ENCODE measurements at regions not wholly inside any gene's neighbourhood (a gene's known extent, or its start where the extent isn't known, plus 50 kb on each side); places are given as distances from the start of the nearest gene placed in this dataset.

GRCh38 chr5:116930616-116931015, 356.0 kb upstream of the SEMA6A start:
- Histone ChIP-seq H3K27me3 (no peaks in the 10 kb centered on the region), H3K4me1 (peaks cover 18 to 27% of the 10 kb centered on the region in 2 donors), H3K4me3 (replicated peaks in 1 of 3) (no peak overlapping the region), H3K36me3 (no peaks in the 10 kb centered on the region), H3K9me3 (no peaks in the 10 kb centered on the region), H3K27ac (no peak overlapping the region)
- WGBS, 2 donors: 90 to 95% methylated on average over 1 of the region's 1 CpG
- peak; percentile 67 to 70 for DNase-seq
- TF ChIP-seq POLR2A (IDR thresholded peaks at IDR 0.05) (no peak), CTCF (IDR thresholded peaks at IDR 0.05) (no peak)
- intact Hi-C loops (cut with DNase I): loop anchor here (10.0 kb wide), 1 partner anchor 46 kb away; no protein-coding TSS in a partner anchor

GRCh38 chr5:116923344-116923743, 348.7 kb upstream of the SEMA6A start:
- H3K27me3 ChIP-seq: no peaks in the 10 kb centered on the region
- H3K27ac ChIP-seq: no peak overlapping the region
- H3K4me3 ChIP-seq (replicated peaks in 1 of 3): no peak overlapping the region
- DNase-seq: no peak
- intact Hi-C loops (cut with DNase I): no loop called here
- H3K4me1 ChIP-seq: no peaks in the 10 kb centered on the region
- WGBS, 2 donors: 83% methylated on average over 2 of the region's 2 CpGs
- TF ChIP-seq CTCF (IDR thresholded peaks at IDR 0.05) (no peak), POLR2A (IDR thresholded peaks at IDR 0.05) (no peak)
- no peaks in the 10 kb centered on the region for H3K9me3 ChIP-seq
- no peaks in the 10 kb centered on the region for H3K36me3 ChIP-seq

GRCh38 chr5:116922532-116922931, 347.9 kb upstream of the SEMA6A start:
- intact Hi-C loops (cut with DNase I): no loop called here
- DNase-seq: no peak
- TF ChIP-seq CTCF (IDR thresholded peaks at IDR 0.05) (no peak), POLR2A (IDR thresholded peaks at IDR 0.05) (no peak)

GRCh38 chr5:116914869-116915504, 340.4 kb upstream of the SEMA6A start:
- intact Hi-C loops (cut with DNase I): no loop called here
- H3K9me3 ChIP-seq: no peaks in the 10 kb centered on the region
- no peak overlapping the region for H3K27ac ChIP-seq
- no peak for TF ChIP-seq CTCF (IDR thresholded peaks at IDR 0.05)
- TF ChIP-seq POLR2A (IDR thresholded peaks at IDR 0.05): no peak
- 95 to 96% methylated on average over 2 of the region's 2 CpGs for WGBS, 2 donors
- H3K36me3 ChIP-seq: no peaks in the 10 kb centered on the region
- DNase-seq: no peak
- H3K4me1 ChIP-seq: peaks cover 12 to 22% of the 10 kb centered on the region in 2 donors
- H3K27me3 ChIP-seq: no peaks in the 10 kb centered on the region
- H3K4me3 ChIP-seq (replicated peaks in 1 of 3): no peak overlapping the region

More at GRCh38 chr5:116922532-116922931, 347.9 kb upstream of the SEMA6A start:
- Histone ChIP-seq H3K27me3 (no peaks in the 10 kb centered on the region), H3K36me3 (no peaks in the 10 kb centered on the region), H3K4me3 (replicated peaks in 1 of 3) (no peak overlapping the region), H3K27ac (no peak overlapping the region), H3K9me3 (no peaks in the 10 kb centered on the region), H3K4me1 (no peaks in the 10 kb centered on the region)

GRCh38 chr5:116912221-116912620, 337.6 kb upstream of the SEMA6A start:
- Histone ChIP-seq H3K4me3 (replicated peaks in 1 of 3) (no peak overlapping the region), H3K9me3 (no peaks in the 10 kb centered on the region), H3K27ac (peak overlapping the region in 2 of 3 donors; percentile 1 to 27), H3K36me3 (no peaks in the 10 kb centered on the region), H3K4me1 (peaks cover 16 to 29% of the 10 kb centered on the region in 2 donors), H3K27me3 (no peaks in the 10 kb centered on the region)
- DNase-seq: peak; percentile 12 to 13
- intact Hi-C loops (cut with DNase I): no loop called here
- no peak for TF ChIP-seq POLR2A (IDR thresholded peaks at IDR 0.05)
- TF ChIP-seq CTCF (IDR thresholded peaks at IDR 0.05): no peak
- 24 to 33% methylated on average over 1 of the region's 1 CpG for WGBS, 2 donors

All from thyroid gland (tissue), 4 donors.